ENCODE measurements at regions not wholly inside any gene's neighbourhood (a gene's known extent, or its start where the extent isn't known, plus 50 kb on each side); places are given as distances from the start of the nearest gene placed in this dataset.
"Not testable (repeated sequence)": the region's sequence is repeated elsewhere in the genome, so short reads cannot be mapped to it uniquely, and the experiment has no call there.

GRCh38 chr14:30162066-30162465 is 234.4 kb upstream of the PRKD1 start:
- Mint-ChIP-seq H3K4me1 (no peaks in the 10 kb centered on the region), H3K36me3 (no peaks in the 10 kb centered on the region), H3K27me3 (no peaks in the 10 kb centered on the region), H3K9me3 (no peaks in the 10 kb centered on the region), H3K27ac (no peak overlapping the region), H3K4me3 (no peak overlapping the region)
- DNase-seq, result no peak

GRCh38 chr14:30165255-30165654 is 237.6 kb upstream of the PRKD1 start:
- H3K4me3 Mint-ChIP-seq, result no peak overlapping the region
- H3K9me3 Mint-ChIP-seq, result peaks cover 8% of the 10 kb centered on the region
- H3K36me3 Mint-ChIP-seq, result no peaks in the 10 kb centered on the region
- H3K4me1 Mint-ChIP-seq, result no peaks in the 10 kb centered on the region
- H3K27me3 Mint-ChIP-seq, result no peaks in the 10 kb centered on the region
- no peak for DNase-seq
- H3K27ac Mint-ChIP-seq, result no peak overlapping the region

- DNase-seq, result no peak
- Mint-ChIP-seq H3K4me3 (no peak overlapping the region), H3K36me3 (no peaks in the 10 kb centered on the region), H3K9me3 (no peaks in the 10 kb centered on the region), H3K4me1 (no peaks in the 10 kb centered on the region), H3K27me3 (no peaks in the 10 kb centered on the region), H3K27ac (no peak overlapping the region)
Observed at GRCh38 chr14:30177781-30178180, 250.1 kb upstream of the PRKD1 start.

GRCh38 chr14:30179381-30180130 is 251.9 kb upstream of the PRKD1 start:
- no peaks in the 10 kb centered on the region for H3K27me3 Mint-ChIP-seq
- no peaks in the 10 kb centered on the region for H3K36me3 Mint-ChIP-seq
- H3K4me1 Mint-ChIP-seq, result no peaks in the 10 kb centered on the region
- H3K27ac Mint-ChIP-seq, result no peak overlapping the region
- peaks cover under 1% of the 10 kb centered on the region for H3K9me3 Mint-ChIP-seq
- no peak overlapping the region for H3K4me3 Mint-ChIP-seq
- DNase-seq, result no peak

- peaks cover 3% of the 10 kb centered on the region for H3K9me3 Mint-ChIP-seq
- DNase-seq, result no peak
- no peak overlapping the region for H3K4me3 Mint-ChIP-seq
- H3K36me3 Mint-ChIP-seq, result no peaks in the 10 kb centered on the region
- no peak overlapping the region for H3K27ac Mint-ChIP-seq
- no peaks in the 10 kb centered on the region for H3K27me3 Mint-ChIP-seq
- H3K4me1 Mint-ChIP-seq, result no peaks in the 10 kb centered on the region
Observed at GRCh38 chr14:30180219-30180618, 252.6 kb upstream of the PRKD1 start.

- H3K27me3 Mint-ChIP-seq, result no peaks in the 10 kb centered on the region
- H3K4me1 Mint-ChIP-seq, result no peaks in the 10 kb centered on the region
- no peak for DNase-seq
- H3K4me3 Mint-ChIP-seq, result no peak overlapping the region
- no peaks in the 10 kb centered on the region for H3K36me3 Mint-ChIP-seq
- H3K9me3 Mint-ChIP-seq, result peaks cover 3% of the 10 kb centered on the region
- no peak overlapping the region for H3K27ac Mint-ChIP-seq
Observed at GRCh38 chr14:30185832-30186231, 258.2 kb upstream of the PRKD1 start.

- no peaks in the 10 kb centered on the region for H3K36me3 Mint-ChIP-seq
- no peaks in the 10 kb centered on the region for H3K9me3 Mint-ChIP-seq
- H3K27ac Mint-ChIP-seq, result no peak overlapping the region
- no peaks in the 10 kb centered on the region for H3K4me1 Mint-ChIP-seq
- no peak overlapping the region for H3K4me3 Mint-ChIP-seq
- H3K27me3 Mint-ChIP-seq, result no peaks in the 10 kb centered on the region
- no peak for DNase-seq
Observed at GRCh38 chr14:30191639-30192279, 264.1 kb upstream of the PRKD1 start.

- H3K36me3 Mint-ChIP-seq, result no peaks in the 10 kb centered on the region
- no peaks in the 10 kb centered on the region for H3K27me3 Mint-ChIP-seq
- no peak overlapping the region for H3K27ac Mint-ChIP-seq
- no peak overlapping the region for H3K4me3 Mint-ChIP-seq
- no peaks in the 10 kb centered on the region for H3K4me1 Mint-ChIP-seq
- no peaks in the 10 kb centered on the region for H3K9me3 Mint-ChIP-seq
- no peak for DNase-seq
Observed at GRCh38 chr14:30193101-30193500, 265.5 kb upstream of the PRKD1 start.

- Mint-ChIP-seq H3K4me1 (no peaks in the 10 kb centered on the region), H3K27ac (no peak overlapping the region), H3K9me3 (no peaks in the 10 kb centered on the region), H3K27me3 (no peaks in the 10 kb centered on the region), H3K4me3 (no peak overlapping the region), H3K36me3 (no peaks in the 10 kb centered on the region)
- no peak for DNase-seq
Observed at GRCh38 chr14:30193845-30194501, 266.3 kb upstream of the PRKD1 start.

GRCh38 chr14:30194741-30195148 is 267.1 kb upstream of the PRKD1 start:
- H3K4me3 Mint-ChIP-seq, result no peak overlapping the region
- no peaks in the 10 kb centered on the region for H3K27me3 Mint-ChIP-seq
- no peaks in the 10 kb centered on the region for H3K36me3 Mint-ChIP-seq
- H3K9me3 Mint-ChIP-seq, result no peaks in the 10 kb centered on the region
- H3K4me1 Mint-ChIP-seq, result no peaks in the 10 kb centered on the region
- DNase-seq, result no peak
- no peak overlapping the region for H3K27ac Mint-ChIP-seq

- no peak for DNase-seq
- H3K4me3 Mint-ChIP-seq, result no peak overlapping the region
- H3K27me3 Mint-ChIP-seq, result no peaks in the 10 kb centered on the region
- H3K27ac Mint-ChIP-seq, result no peak overlapping the region
- H3K4me1 Mint-ChIP-seq, result no peaks in the 10 kb centered on the region
- H3K36me3 Mint-ChIP-seq, result no peaks in the 10 kb centered on the region
- H3K9me3 Mint-ChIP-seq, result no peaks in the 10 kb centered on the region
Observed at GRCh38 chr14:30195941-30196340, 268.3 kb upstream of the PRKD1 start.

GRCh38 chr14:30196861-30197260 is 269.2 kb upstream of the PRKD1 start:
- Mint-ChIP-seq H3K36me3 (no peaks in the 10 kb centered on the region), H3K27me3 (no peaks in the 10 kb centered on the region), H3K4me1 (no peaks in the 10 kb centered on the region), H3K27ac (no peak overlapping the region), H3K4me3 (no peak overlapping the region), H3K9me3 (peaks cover 1% of the 10 kb centered on the region)
- DNase-seq, result no peak

- not testable (repeated sequence) for H3K9me3 Mint-ChIP-seq, H3K27me3 Mint-ChIP-seq, H3K36me3 Mint-ChIP-seq, H3K4me1 Mint-ChIP-seq, DNase-seq, H3K27ac Mint-ChIP-seq, H3K4me3 Mint-ChIP-seq
Observed at GRCh38 chr14:30198720-30199119, 271.1 kb upstream of the PRKD1 start.

GRCh38 chr14:30204431-30204980 is 276.9 kb upstream of the PRKD1 start:
- Mint-ChIP-seq H3K27me3 (no peaks in the 10 kb centered on the region), H3K27ac (no peak overlapping the region), H3K4me1 (no peaks in the 10 kb centered on the region), H3K36me3 (no peaks in the 10 kb centered on the region), H3K9me3 (peaks cover 1% of the 10 kb centered on the region), H3K4me3 (no peak overlapping the region)
- DNase-seq, result no peak

GRCh38 chr14:30209136-30209535 is 281.5 kb upstream of the PRKD1 start:
- Mint-ChIP-seq H3K4me3 (no peak overlapping the region), H3K27me3 (no peaks in the 10 kb centered on the region), H3K4me1 (no peaks in the 10 kb centered on the region), H3K9me3 (no peaks in the 10 kb centered on the region), H3K36me3 (no peaks in the 10 kb centered on the region), H3K27ac (no peak overlapping the region)
- no peak for DNase-seq

Measured in activated naive CD8-positive, alpha-beta T cell treated with anti-CD3 and anti-CD28 coated beads for 36 hours (primary cell).